D721Med (cell line): ENCODE measurements at regions not wholly inside any gene's neighbourhood (a gene's known extent, or its start where the extent isn't known, plus 50 kb on each side); places are given as distances from the start of the nearest gene placed in this dataset.
"Not testable (repeated sequence)": the region's sequence is repeated elsewhere in the genome, so short reads cannot be mapped to it uniquely, and the experiment has no call there.

Experiments used
- DNase-seq: peaks from one replicate; pipeline ENCODE4 v3.0.0; 2011; ENCODE audit warnings: low spot score; ENCODE audit not compliant: insufficient read length
- FAIRE-seq: peaks from 2 replicates; lab custom pipeline; 2011; peaks lifted over from hg19 to GRCh38; lab: Jason Lieb, UNC
- CTCF ChIP-seq: IDR thresholded peaks from 2 replicates; pipeline ENCODE4 v1.5.1; 2012; ENCODE audit warnings: mild to moderate bottlenecking, control low read depth; ENCODE audit not compliant: insufficient read depth; ENCODE audit errors: missing control alignments

- no peak for FAIRE-seq
- peak; percentile 9 for DNase-seq
- TF ChIP-seq CTCF: no peak
Observed at GRCh38 chr1:181213056-181213455, 124.6 kb downstream of the IER5 start.

- no peak for DNase-seq
- no peak for TF ChIP-seq CTCF
- FAIRE-seq: no peak
Observed at GRCh38 chr1:181216591-181216994, 128.1 kb downstream of the IER5 start.

- no peak for TF ChIP-seq CTCF
- FAIRE-seq (no peak), DNase-seq (peak; percentile 9)
Observed at GRCh38 chr1:181219938-181220337, 131.4 kb downstream of the IER5 start.

- no peak for TF ChIP-seq CTCF
- no peak for DNase-seq
- FAIRE-seq: no peak
Observed at GRCh38 chr1:181221078-181221477, 132.6 kb downstream of the IER5 start.

- TF ChIP-seq CTCF: no peak
- DNase-seq (no peak), FAIRE-seq (no peak)
Observed at GRCh38 chr1:181222972-181223505, 134.5 kb downstream of the IER5 start.

GRCh38 chr1:181226728-181227127 is 138.2 kb downstream of the IER5 start:
- not testable (repeated sequence) for FAIRE-seq, DNase-seq

GRCh38 chr1:181239086-181239485 is 150.6 kb downstream of the IER5 start:
- FAIRE-seq: no peak
- TF ChIP-seq CTCF: no peak
- DNase-seq: no peak

GRCh38 chr1:181246320-181246719 is 157.8 kb downstream of the IER5 start:
- not testable (repeated sequence) for DNase-seq, FAIRE-seq

GRCh38 chr1:181248361-181248760 is 159.9 kb downstream of the IER5 start:
- FAIRE-seq: peak; percentile 88
- not testable (repeated sequence) for DNase-seq
